IMR-90 (cell line): ENCODE measurements at regions not wholly inside any gene's neighbourhood (a gene's known extent, or its start where the extent isn't known, plus 50 kb on each side); places are given as distances from the start of the nearest gene placed in this dataset.

ENCODE experiments used
- CEBPB ChIP-seq: IDR thresholded peaks from 2 replicates; pipeline ENCODE4 v1.6.1; 2012; ENCODE audit warnings: low read depth, low read length, improper control_type of control experiment
- CTCF ChIP-seq: conservative IDR thresholded peaks from 2 replicates; pipeline ENCODE4 v1.5.1; 2012; ENCODE audit warnings: mild to moderate bottlenecking, low read depth, low read length, improper control_type of control experiment
- ELK1 ChIP-seq: fragments of 150-350 bp; IDR thresholded peaks from 2 replicates; pipeline ENCODE4 v1.6.1; 2016; ENCODE audit warnings: low read depth, mild to moderate bottlenecking, low read length, moderate library complexity, borderline replicate concordance
- FOS ChIP-seq: fragments of 150-350 bp; IDR thresholded peaks from 2 replicates; pipeline ENCODE4 v1.6.1; 2016; ENCODE audit warnings: low read depth, low read length
- MAFK ChIP-seq: IDR thresholded peaks from 2 replicates; pipeline ENCODE4 v1.6.1; 2012; ENCODE audit warnings: low read depth, low read length, improper control_type of control experiment
- MAZ ChIP-seq: IDR thresholded peaks from 2 replicates; pipeline ENCODE4 v1.6.1; 2012; ENCODE audit warnings: low read depth, mild to moderate bottlenecking, low read length, improper control_type of control experiment, moderate library complexity, borderline replicate concordance
- MXI1 ChIP-seq: IDR thresholded peaks from 2 replicates; pipeline ENCODE4 v1.6.1; 2012; ENCODE audit warnings: low read depth, mild to moderate bottlenecking, low read length, moderate library complexity, borderline replicate concordance
- POLR2A ChIP-seq: IDR thresholded peaks from 2 replicates; pipeline ENCODE4 v1.6.1; 2012; ENCODE audit warnings: mild to moderate bottlenecking, low read depth, low read length
- RAD21 ChIP-seq: IDR thresholded peaks from 2 replicates; pipeline ENCODE4 v1.6.1; 2012; ENCODE audit warnings: low read length, improper control_type of control experiment
- USF2 ChIP-seq: fragments of 150-350 bp; IDR thresholded peaks from 2 replicates; pipeline ENCODE4 v1.6.1; 2017; ENCODE audit warnings: mild to moderate bottlenecking, antibody characterized with exemption, low read length, low read depth

- TF ChIP-seq CTCF (no peak), RAD21 (no peak), CEBPB (no peak), POLR2A (no peak), USF2 (no peak), MAFK (no peak), ELK1 (no peak), MXI1 (no peak), FOS (no peak), MAZ (no peak)
Observed at GRCh38 chr6:16002332-16003196, 126.3 kb upstream of the MYLIP start.
